Amniotic stem cell (primary cell): ENCODE measurements at regions not wholly inside any gene's neighbourhood (a gene's known extent, or its start where the extent isn't known, plus 50 kb on each side); places are given as distances from the start of the nearest gene placed in this dataset.
"Not testable (repeated sequence)": the region's sequence is repeated elsewhere in the genome, so short reads cannot be mapped to it uniquely, and the experiment has no call there.

Source experiments
- DNase-seq: peaks from one replicate; lab custom pipeline; 2025; lab: John Stamatoyannopoulos, UW

GRCh38 chr4:135447598-135447997, 1246.0 kb upstream of the PABPC4L start:
- DNase-seq = not testable (repeated sequence)

GRCh38 chr4:135434936-135435335, 1233.3 kb upstream of the PABPC4L start:
- DNase-seq = peak; percentile 58

- DNase-seq = no peak
Measured at GRCh38 chr4:135429528-135429927, 1227.9 kb upstream of the PABPC4L start.

GRCh38 chr4:135418353-135418752, 1216.8 kb upstream of the PABPC4L start:
- peak; percentile 6 for DNase-seq

GRCh38 chr4:135412213-135412612, 1210.6 kb upstream of the PABPC4L start:
- no peak for DNase-seq

GRCh38 chr4:135411251-135411650, 1209.7 kb upstream of the PABPC4L start:
- DNase-seq = no peak

- DNase-seq = not testable (repeated sequence)
Measured at GRCh38 chr4:135409261-135409660, 1207.7 kb upstream of the PABPC4L start.

GRCh38 chr4:135408109-135408508, 1206.5 kb upstream of the PABPC4L start:
- no peak for DNase-seq

- not testable (repeated sequence) for DNase-seq
Measured at GRCh38 chr4:135406597-135406996, 1205.0 kb upstream of the PABPC4L start.

GRCh38 chr4:135385830-135386581, 1184.4 kb upstream of the PABPC4L start:
- DNase-seq = no peak

GRCh38 chr4:135383356-135384288, 1182.0 kb upstream of the PABPC4L start:
- no peak for DNase-seq

GRCh38 chr4:135382280-135382959, 1180.8 kb upstream of the PABPC4L start:
- DNase-seq = no peak

- DNase-seq = no peak
Measured at GRCh38 chr4:135372131-135372530, 1170.5 kb upstream of the PABPC4L start.

GRCh38 chr4:135371137-135371536, 1169.5 kb upstream of the PABPC4L start:
- no peak for DNase-seq

GRCh38 chr4:135368831-135369230, 1167.2 kb upstream of the PABPC4L start:
- no peak for DNase-seq

GRCh38 chr4:135365065-135365464, 1163.5 kb upstream of the PABPC4L start:
- DNase-seq = no peak

GRCh38 chr4:135359128-135359527, 1157.5 kb upstream of the PABPC4L start:
- no peak for DNase-seq

GRCh38 chr4:135357091-135357490, 1155.5 kb upstream of the PABPC4L start:
- no peak for DNase-seq

- DNase-seq = no peak
Measured at GRCh38 chr4:135354876-135355275, 1153.3 kb upstream of the PABPC4L start.

- no peak for DNase-seq
Measured at GRCh38 chr4:135353008-135353407, 1151.4 kb upstream of the PABPC4L start.

- DNase-seq = no peak
Measured at GRCh38 chr4:135344492-135344891, 1142.9 kb upstream of the PABPC4L start.

GRCh38 chr4:135338181-135338580, 1136.6 kb upstream of the PABPC4L start:
- no peak for DNase-seq
